GM21529 (cell line): ENCODE measurements at regions not wholly inside any gene's neighbourhood (a gene's known extent, or its start where the extent isn't known, plus 50 kb on each side); places are given as distances from the start of the nearest gene placed in this dataset.
"Not testable (repeated sequence)": the region's sequence is repeated elsewhere in the genome, so short reads cannot be mapped to it uniquely, and the experiment has no call there.

Source experiments
- ATAC-seq: cut with Tn5 transposase; IDR thresholded peaks from one replicate; pipeline ENCODE4 v1.9.1; 2021; ENCODE audit not compliant: unreplicated experiment

GRCh38 chr13:81246556-81246955 lies 905.6 kb upstream of the SPRY2 start:
- no peak for ATAC-seq

DNA sequence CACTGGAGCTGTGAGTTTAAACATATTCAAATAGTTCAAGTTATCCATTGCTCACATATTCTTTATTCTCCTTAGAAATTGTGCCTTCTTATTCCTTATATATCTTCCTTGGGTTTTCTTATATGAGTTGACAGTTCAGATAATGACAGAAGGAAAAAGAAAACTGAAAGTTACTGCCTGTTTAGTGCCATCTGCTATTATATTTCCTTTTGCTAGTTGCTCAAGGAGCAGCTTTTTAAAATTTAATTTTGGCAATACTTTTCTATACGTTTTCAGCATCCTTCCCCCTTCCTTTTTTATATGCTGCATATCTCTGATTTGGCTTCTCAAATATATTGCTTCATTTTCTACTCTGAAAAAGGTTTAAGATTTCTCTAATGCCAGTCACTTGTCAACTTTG lies 903.1 kb upstream of the SPRY2 start:
- no peak for ATAC-seq

DNA sequence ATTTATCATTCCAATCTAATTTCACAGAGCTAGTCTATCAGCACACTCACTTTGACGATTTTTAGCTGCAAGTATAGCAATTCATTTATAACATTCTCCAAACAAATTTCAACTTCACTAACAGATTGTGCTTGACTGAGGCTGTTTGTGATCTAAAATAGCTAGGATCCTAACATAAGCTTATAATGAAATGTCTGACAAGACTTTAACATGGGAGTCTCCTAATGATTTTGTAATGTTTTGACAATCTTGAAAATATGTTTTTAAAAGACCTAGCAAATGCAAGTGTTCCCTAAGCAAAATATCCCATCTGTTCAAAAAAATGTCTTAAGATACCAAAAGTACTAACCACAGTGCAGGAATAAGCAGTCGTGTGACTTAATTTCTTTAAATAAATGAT lies 889.5 kb upstream of the SPRY2 start:
- no peak for ATAC-seq

- ATAC-seq = not testable (repeated sequence)
These were observed 885.9 kb upstream of the SPRY2 start for GRCh38 chr13:81226830-81227229.

DNA sequence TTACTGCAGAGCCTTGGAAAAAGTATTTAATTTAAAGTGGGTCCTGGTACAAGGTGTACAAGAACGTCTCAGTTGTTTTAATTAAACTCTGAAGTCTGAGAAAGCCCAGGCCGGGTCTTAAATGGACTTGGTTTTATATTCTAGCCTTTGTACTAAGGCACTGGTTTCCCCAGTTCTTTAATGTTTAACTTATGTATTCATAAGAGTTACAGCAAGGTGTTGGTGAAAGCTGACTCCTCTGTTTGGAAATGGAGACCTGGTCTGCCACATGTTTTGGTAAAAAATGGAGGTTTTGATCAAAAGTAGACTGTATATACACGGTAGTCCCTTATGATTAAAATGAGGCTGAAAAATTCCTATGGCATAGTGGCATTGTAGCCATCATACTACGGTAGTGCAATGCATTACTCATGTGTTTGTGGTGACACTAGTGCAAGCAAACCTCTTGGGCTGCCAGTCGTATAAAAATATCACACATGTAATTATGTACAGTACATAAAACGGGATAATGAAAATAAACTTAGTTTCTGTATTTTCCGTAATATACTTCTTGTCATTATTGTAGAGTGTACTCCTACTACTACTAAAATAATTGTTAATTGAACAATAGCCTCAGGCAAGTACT lies 883.4 kb upstream of the SPRY2 start:
- ATAC-seq = no peak

GRCh38 chr13:81223778-81224177 lies 882.9 kb upstream of the SPRY2 start:
- no peak for ATAC-seq

- no peak for ATAC-seq
These were observed 870.8 kb upstream of the SPRY2 start for GRCh38 chr13:81211713-81212112.

DNA sequence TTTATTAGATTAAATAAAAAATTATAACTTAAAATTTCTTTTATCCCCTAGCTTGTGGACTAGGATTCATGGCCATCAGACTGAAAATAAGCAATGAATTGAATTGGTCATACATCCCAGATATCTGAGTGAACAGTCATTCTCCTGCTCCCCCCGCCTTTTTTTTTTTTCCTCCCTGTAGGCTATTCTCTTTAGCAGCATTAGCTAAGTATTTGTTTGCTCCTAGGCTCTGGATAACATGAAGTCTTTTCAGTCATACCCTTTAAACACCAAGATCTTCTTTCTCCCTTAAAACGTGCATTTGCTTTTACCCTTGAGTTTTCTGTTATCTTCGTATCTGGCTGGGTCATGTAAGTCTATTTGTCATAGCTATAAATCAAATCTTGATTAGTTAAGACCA lies 866.7 kb upstream of the SPRY2 start:
- ATAC-seq = no peak

GRCh38 chr13:81207231-81207630 lies 866.3 kb upstream of the SPRY2 start:
- ATAC-seq = no peak

- ATAC-seq = no peak
These were observed 862.9 kb upstream of the SPRY2 start for GRCh38 chr13:81203783-81204182.

GRCh38 chr13:81199956-81200355 lies 859.0 kb upstream of the SPRY2 start:
- no peak for ATAC-seq

DNA sequence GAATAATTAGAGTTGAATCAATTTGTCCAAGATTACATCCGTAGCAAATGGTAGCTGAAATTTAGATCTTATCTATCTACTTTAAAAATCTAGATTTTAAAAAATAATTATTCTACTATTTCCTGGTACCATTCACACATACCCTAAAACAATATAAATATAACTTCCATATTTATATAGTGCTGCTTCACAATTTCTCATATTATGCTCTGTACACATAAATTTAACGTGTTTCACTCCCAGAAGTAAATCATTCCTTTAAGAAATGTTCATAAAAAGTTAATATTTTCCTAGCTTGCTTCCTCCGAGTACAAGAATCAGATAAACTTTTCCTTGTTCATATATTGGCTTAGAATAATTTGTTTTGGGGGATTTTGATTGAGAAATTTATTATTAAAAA lies 857.0 kb upstream of the SPRY2 start:
- ATAC-seq = no peak

DNA sequence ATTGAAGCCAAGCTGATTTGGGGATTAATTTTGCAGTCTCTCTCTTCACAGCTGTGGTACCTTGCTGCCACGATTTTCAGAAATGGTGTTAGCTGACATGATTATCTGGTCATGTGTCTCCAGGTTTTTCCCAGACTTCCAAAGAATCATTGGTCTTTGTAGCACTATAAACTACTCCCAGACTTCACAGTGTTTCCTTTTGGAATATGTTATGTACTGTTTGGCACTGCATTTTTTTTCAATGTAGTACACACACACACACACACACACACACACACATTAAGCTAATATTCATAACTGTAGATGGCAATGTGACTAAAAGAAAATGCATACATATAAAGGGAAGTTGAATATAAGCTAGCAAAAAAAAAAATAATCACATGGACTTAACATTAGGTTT lies 856.6 kb upstream of the SPRY2 start:
- ATAC-seq = no peak

DNA sequence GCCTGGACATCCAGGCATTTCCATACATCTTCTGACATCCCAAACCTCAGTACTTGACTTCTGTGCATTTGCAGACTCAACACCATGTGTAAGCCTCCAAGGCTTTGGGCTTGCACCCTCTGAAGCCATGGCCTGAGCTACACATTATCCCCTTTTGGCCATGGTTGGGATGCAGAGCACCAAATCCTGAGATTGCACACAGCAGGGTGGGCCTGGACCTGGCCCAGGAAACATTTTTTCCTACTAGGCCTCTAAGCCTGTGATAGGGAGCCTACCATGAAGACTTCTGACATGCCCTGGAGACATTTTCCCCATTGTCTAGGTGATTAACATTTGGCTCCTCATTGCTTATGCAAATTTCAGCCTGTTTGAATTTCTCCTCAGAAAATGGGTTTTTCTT lies 853.4 kb upstream of the SPRY2 start:
- no peak for ATAC-seq

GRCh38 chr13:81184556-81185265 lies 843.8 kb upstream of the SPRY2 start:
- ATAC-seq = no peak

GRCh38 chr13:81172603-81173002 lies 831.7 kb upstream of the SPRY2 start:
- no peak for ATAC-seq

DNA sequence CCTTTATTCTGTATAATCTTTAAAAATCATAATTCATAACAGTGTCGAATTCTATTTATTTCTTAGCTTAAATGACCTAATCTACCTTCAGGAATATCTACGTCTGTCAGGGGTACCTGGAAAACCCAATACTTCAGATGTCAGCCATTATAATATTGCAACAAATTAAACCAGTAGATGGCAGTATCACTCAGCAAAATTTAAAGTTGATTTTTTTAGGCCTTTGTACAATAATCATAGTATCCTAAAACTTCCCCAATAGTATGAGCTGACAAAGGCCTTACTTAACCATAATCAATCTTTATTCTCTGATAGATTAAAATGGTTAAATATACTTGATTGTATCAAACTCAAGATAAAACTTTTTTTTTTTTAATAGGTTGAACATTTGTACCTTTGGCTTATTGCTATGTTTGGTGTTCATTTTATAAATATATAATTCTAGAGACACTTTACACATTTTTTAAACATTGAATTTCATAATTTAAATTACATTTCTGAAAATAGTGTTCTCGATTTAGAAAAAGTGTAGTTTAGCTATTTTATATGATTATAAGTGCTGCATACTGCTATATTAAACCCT lies 830.2 kb upstream of the SPRY2 start:
- ATAC-seq = peak; percentile 49

- not testable (repeated sequence) for ATAC-seq
These were observed 822.9 kb upstream of the SPRY2 start for GRCh38 chr13:81163823-81164222.

DNA sequence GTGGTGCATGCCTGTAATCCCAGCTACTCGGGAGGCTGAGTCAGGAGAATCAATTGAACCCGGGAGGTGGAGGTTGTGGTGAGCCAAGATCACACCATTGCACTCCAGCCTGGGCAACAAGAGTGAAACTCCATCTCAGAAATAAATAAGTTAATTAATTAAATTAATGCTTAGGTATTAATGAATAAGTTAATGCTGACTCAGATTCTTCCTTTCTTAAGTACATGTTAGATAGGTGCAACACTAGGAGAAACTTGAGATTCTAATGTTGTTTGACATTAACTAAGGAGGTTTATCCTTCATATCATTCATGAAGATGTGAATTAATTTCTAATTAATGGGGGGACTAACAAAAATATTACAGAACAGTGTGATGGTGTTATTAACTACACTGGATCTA lies 812.6 kb upstream of the SPRY2 start:
- ATAC-seq = no peak

DNA sequence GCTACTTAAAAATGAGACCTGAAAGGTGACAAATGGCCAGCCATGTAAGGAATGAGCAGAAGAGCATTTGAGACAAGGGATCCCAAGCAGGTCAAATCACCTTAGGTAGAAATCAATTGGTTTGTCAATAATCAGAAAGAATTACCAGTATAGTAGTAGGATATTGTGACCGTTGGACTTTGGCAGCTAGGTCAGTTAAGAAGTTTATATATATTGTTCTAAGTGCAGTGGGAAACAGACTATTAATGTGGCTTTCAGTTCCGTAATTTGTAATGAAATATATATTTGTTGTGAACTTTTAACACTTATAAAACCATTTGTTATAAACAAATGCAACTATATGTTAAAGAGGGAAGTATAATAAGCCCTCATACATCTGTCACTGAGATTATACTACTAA lies 807.9 kb upstream of the SPRY2 start:
- ATAC-seq = no peak

DNA sequence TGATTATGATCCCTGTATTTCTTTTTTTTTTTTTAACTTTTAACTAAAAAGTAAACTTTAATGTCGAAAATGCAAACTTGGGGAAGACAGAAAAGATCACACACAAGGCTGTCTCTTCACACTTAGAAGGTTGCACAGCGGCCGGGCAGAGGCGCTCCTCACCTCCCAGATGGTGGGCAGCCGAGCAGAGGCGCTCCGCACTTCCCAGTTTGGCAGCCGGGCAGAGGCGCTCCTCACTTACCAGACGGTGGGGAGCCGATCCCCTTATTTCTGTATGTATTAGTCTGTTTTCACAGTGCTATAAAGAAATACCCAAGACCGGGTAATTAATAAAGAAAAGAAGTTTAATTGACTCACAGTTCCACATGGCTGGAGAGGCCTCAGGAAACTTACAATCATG lies 805.6 kb upstream of the SPRY2 start:
- not testable (repeated sequence) for ATAC-seq

- no peak for ATAC-seq
These were observed 801.5 kb upstream of the SPRY2 start for GRCh38 chr13:81142306-81142999.
